ENCODE measurements at regions not wholly inside any gene's neighbourhood (a gene's known extent, or its start where the extent isn't known, plus 50 kb on each side); places are given as distances from the start of the nearest gene placed in this dataset.

- no peak for TF ChIP-seq CTCF (IDR thresholded peaks at IDR 0.05)
- no peak for TF ChIP-seq EZH2 (IDR thresholded peaks at IDR 0.05; ENCODE audit: borderline replicate concordance, insufficient read depth, low read depth, low read length, poor library complexity, severe bottlenecking)
- no peaks in the 10 kb centered on the region for H3K4me1 ChIP-seq (ENCODE audit: control insufficient read depth in 2 of 2, insufficient read depth in 2 of 2, low read length in 2 of 2)
- no peak overlapping the region for H3K9ac ChIP-seq (ENCODE audit: low read length)
- POLR2A ChIA-PET, result no interaction called here
- H3K4me3 ChIP-seq (ENCODE audit: control extremely low read depth in 1 of 5, extremely low read depth in 1 of 5, insufficient read depth in 1 of 5, low read depth in 2 of 5, low read length in 4 of 5), result no peak overlapping the region
- H3K27ac ChIP-seq (ENCODE audit: low read length in 2 of 2), result no peak overlapping the region
- H3K4me2 ChIP-seq (replicated peaks; ENCODE audit: low read depth, low read length, poor library complexity, severe bottlenecking), result no peak overlapping the region
- H3K36me3 ChIP-seq (replicated peaks in 1 of 2; ENCODE audit: control extremely low read depth in 1 of 2, control insufficient read depth in 1 of 2, extremely low read depth in 1 of 2, insufficient read depth in 2 of 2, low read length in 1 of 2), result no peaks in the 10 kb centered on the region
- Mint-ChIP-seq H3K27me3 (peaks cover 21% of the 10 kb centered on the region), H3K9me3 (ENCODE audit: insufficient read depth) (no peaks in the 10 kb centered on the region), H3K4me3 (no peak overlapping the region), H3K27ac (no peak overlapping the region), H3K4me1 (no peaks in the 10 kb centered on the region)
- H3K27me3 ChIP-seq (replicated peaks in 1 of 4; ENCODE audit: control extremely low read depth in 1 of 4, control insufficient read depth in 3 of 4, insufficient read depth in 4 of 4, low read length in 3 of 4), result peaks cover 0 to 5% (median 0%) of the 10 kb centered on the region in 4 experiments
- H2AFZ ChIP-seq (ENCODE audit: insufficient read depth, low read depth, low read length, poor library complexity, severe bottlenecking), result no peak overlapping the region
- CTCF ChIA-PET, result no interaction called here
- intact Hi-C loops (cut with micrococcal nuclease), result no loop called here
- ATAC-seq (ENCODE audit: low read depth) (no peak), DNase-seq (no peak)
- H3K9me3 ChIP-seq (ENCODE audit: control extremely low read depth in 1 of 3, control insufficient read depth in 2 of 3, insufficient read depth in 1 of 3, low read length in 2 of 3), result peaks cover 0 to 6% (median 0%) of the 10 kb centered on the region in 3 donors
- H3K79me2 ChIP-seq (ENCODE audit: control insufficient read depth, insufficient read depth, low read length), result no peaks in the 10 kb centered on the region
- no CpG with 5 or more reads among the region's 2 CpGs for WGBS (ENCODE audit: insufficient coverage)
- no peaks in the 10 kb centered on the region for H4K20me1 ChIP-seq (ENCODE audit: control insufficient read depth, insufficient read depth, low read length, poor library complexity, severe bottlenecking)
These were observed 262.0 kb upstream of the PREP start for GRCh38 chr6:105664931-105665330.

- CTCF ChIA-PET, result no interaction called here
- ATAC-seq (ENCODE audit: low read depth) (no peak), DNase-seq (no peak)
- intact Hi-C loops (cut with micrococcal nuclease), result no loop called here
- Histone ChIP-seq H2AFZ (ENCODE audit: insufficient read depth, low read depth, low read length, poor library complexity, severe bottlenecking) (no peak overlapping the region), H3K4me3 (ENCODE audit: control extremely low read depth in 1 of 5, extremely low read depth in 1 of 5, insufficient read depth in 1 of 5, low read depth in 2 of 5, low read length in 4 of 5) (no peak overlapping the region), H3K4me1 (ENCODE audit: control insufficient read depth in 2 of 2, insufficient read depth in 2 of 2, low read length in 2 of 2) (no peaks in the 10 kb centered on the region), H3K9me3 (ENCODE audit: control extremely low read depth in 1 of 3, control insufficient read depth in 2 of 3, insufficient read depth in 1 of 3, low read length in 2 of 3) (no peaks in the 10 kb centered on the region), H3K36me3 (replicated peaks in 1 of 2; ENCODE audit: control extremely low read depth in 1 of 2, control insufficient read depth in 1 of 2, extremely low read depth in 1 of 2, insufficient read depth in 2 of 2, low read length in 1 of 2) (no peaks in the 10 kb centered on the region), H3K79me2 (ENCODE audit: control insufficient read depth, insufficient read depth, low read length) (no peaks in the 10 kb centered on the region), H3K27ac (ENCODE audit: low read length in 2 of 2) (no peak overlapping the region), H3K27me3 (replicated peaks in 1 of 4; ENCODE audit: control extremely low read depth in 1 of 4, control insufficient read depth in 3 of 4, insufficient read depth in 4 of 4, low read length in 3 of 4) (peaks cover 0 to 10% (median 0%) of the 10 kb centered on the region in 4 experiments), H3K4me2 (replicated peaks; ENCODE audit: low read depth, low read length, poor library complexity, severe bottlenecking) (no peak overlapping the region), H3K9ac (ENCODE audit: low read length) (no peak overlapping the region), H4K20me1 (ENCODE audit: control insufficient read depth, insufficient read depth, low read length, poor library complexity, severe bottlenecking) (no peaks in the 10 kb centered on the region)
- POLR2A ChIA-PET, result no interaction called here
- no peak for TF ChIP-seq EZH2 (IDR thresholded peaks at IDR 0.05; ENCODE audit: borderline replicate concordance, insufficient read depth, low read depth, low read length, poor library complexity, severe bottlenecking)
- TF ChIP-seq CTCF (IDR thresholded peaks at IDR 0.05), result no peak
- H3K4me3 Mint-ChIP-seq, result no peak overlapping the region
- H3K27ac Mint-ChIP-seq, result no peak overlapping the region
- WGBS (ENCODE audit: insufficient coverage), result 83% methylated on average over 1 of the region's 2 CpGs
- H3K9me3 Mint-ChIP-seq (ENCODE audit: insufficient read depth), result no peaks in the 10 kb centered on the region
- H3K27me3 Mint-ChIP-seq, result peaks cover 30% of the 10 kb centered on the region
- no peaks in the 10 kb centered on the region for H3K4me1 Mint-ChIP-seq
These were observed 249.1 kb upstream of the PREP start for GRCh38 chr6:105651969-105652368.
